ENCODE measurements at regions not wholly inside any gene's neighbourhood (a gene's known extent, or its start where the extent isn't known, plus 50 kb on each side); places are given as distances from the start of the nearest gene placed in this dataset.

- TF ChIP-seq POLR2AphosphoS5 (IDR thresholded peaks at IDR 0.05; ENCODE audit: low read depth, low read length): no peak
- no peak for TF ChIP-seq TAF1 (IDR thresholded peaks at IDR 0.05; ENCODE audit: borderline replicate concordance, low read depth, low read length)
Measured at GRCh38 chr1:29645586-29645985, 409.3 kb downstream of the PTPRU start.
